Body of pancreas (tissue), 4 donors: ENCODE measurements at regions not wholly inside any gene's neighbourhood (a gene's known extent, or its start where the extent isn't known, plus 50 kb on each side); places are given as distances from the start of the nearest gene placed in this dataset.

ENCODE experiments used
- ATAC-seq: fragments of 150-250 bp; one replicate; pipeline ENCODE4 v1.9.1; 2016
- DNase-seq, 4 donors: peaks; one replicate each; pipeline ENCODE4 v3.0.0-alpha.2; 2019
- H3K27ac ChIP-seq, 4 donors: fragments of 200-600 bp; sonication (generic); 1 replicate in 3 of 4; 2 replicates in 1 of 4; pipeline versions ENCODE4 v1.5.1 to v1.6.1; 2016 to 2019; ENCODE audit warnings: mild to moderate bottlenecking in 1 of 4, mixed read lengths in 1 of 4, moderate library complexity in 1 of 4
- H3K27me3 ChIP-seq, 2 donors: fragments of 200-600 bp; sonication (generic); one replicate each; pipeline ENCODE4 v1.6.0; 2016; ENCODE audit warnings: mild to moderate bottlenecking in 1 of 2
- H3K36me3 ChIP-seq, 2 donors: fragments of 200-600 bp; sonication (generic); replicated peaks in 1 of 2; 2 replicates each; pipeline ENCODE4 v1.5.1; 2016; ENCODE audit warnings: low read depth in 2 of 2; ENCODE audit not compliant: insufficient read depth in 1 of 2
- H3K4me1 ChIP-seq: fragments of 200-600 bp; sonication (generic); one replicate; pipeline ENCODE4 v1.6.0; 2016
- H3K4me3 ChIP-seq, 2 donors: fragments of 200-600 bp; sonication (generic); 1 replicate in 1 of 2; 2 replicates in 1 of 2; pipeline ENCODE4 v1.5.1; 2016 to 2019
- H3K9me3 ChIP-seq, 3 donors: fragments of 200-600 bp; sonication (generic); 1 replicate in 2 of 3; 2 replicates in 1 of 3; pipeline ENCODE4 v1.5.1; 2016
- POLR2A ChIP-seq, 3 donors: fragments of 450-650 bp; IDR thresholded peaks; one replicate each; pipeline ENCODE4 v1.6.1; 2016; ENCODE audit warnings: antibody characterized with exemption in 3 of 3, mild to moderate bottlenecking in 2 of 3
- WGBS, 2 donors: methylation state at CpG; one replicate each; pipeline ENCODE4 v1.1.5; 2017; 5-methylcytosine and 5-hydroxymethylcytosine counted together
- intact Hi-C: fragments of 100-400 bp; cut with DNase I; formaldehyde crosslinking; loops from one replicate; pipeline ENCODE4 v1.15.1; 2023
- TF ChIP-seq, protein P1 (sequence below), 7 experiments: fragments of 450-650 bp in 4 of 7; fragments of 200-600 bp in 3 of 7; sonication (generic) in 3 of 7; IDR thresholded peaks; one replicate each; pipeline ENCODE4 v1.5.1; 2016 to 2019; ENCODE audit warnings: antibody characterized with exemption in 7 of 7

DNA sequence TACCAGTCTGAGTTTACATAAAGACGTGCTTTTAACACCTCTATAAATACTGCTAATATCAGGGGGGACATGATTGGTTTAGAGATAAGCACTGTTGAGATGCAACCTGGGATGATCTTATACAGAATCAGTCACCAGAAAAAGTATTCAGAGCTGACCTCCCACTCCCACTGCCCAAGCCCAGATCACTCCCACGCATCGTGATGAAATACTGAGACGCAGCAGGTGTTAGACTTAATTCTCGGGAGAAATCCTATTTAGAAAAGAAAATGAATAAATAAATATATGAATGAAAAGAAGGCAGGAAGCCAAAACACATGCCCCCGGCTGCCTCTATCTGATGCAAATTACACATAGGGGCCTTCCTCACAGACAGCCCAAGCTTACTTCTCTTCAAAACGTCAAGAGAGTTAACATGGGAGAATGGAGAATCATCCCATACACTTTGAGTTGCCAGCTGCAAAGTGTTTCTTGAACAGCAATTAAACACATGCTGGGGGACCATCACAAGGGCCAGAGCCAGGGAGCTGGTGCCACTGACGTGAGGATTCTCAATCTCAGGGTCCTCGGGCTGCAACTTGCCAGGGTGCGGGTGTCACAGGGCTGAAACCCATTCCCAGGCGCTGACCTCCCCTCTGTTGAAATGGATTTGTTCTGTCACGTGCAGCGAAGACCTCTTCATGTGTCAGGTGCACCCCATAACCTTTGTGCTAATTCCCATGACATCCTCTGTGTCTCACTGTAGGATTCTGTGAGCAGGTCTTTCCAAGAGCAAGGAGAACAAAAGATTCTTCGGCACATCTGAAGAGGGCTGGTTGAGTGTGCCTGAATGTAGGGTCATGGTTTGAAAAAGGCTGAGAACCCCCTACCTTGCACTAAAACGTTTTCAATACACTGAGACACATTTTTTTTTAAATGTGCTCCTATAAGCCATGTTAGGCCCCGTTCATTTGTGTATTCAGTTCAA is 764.2 kb upstream of the ARRDC4 start:
- H3K27me3 ChIP-seq, result no peaks in the 10 kb centered on the region
- no peaks in the 10 kb centered on the region for H3K4me1 ChIP-seq
- no peak for TF ChIP-seq POLR2A (IDR thresholded peaks at IDR 0.05)
- TF ChIP-seq, protein P1, sequence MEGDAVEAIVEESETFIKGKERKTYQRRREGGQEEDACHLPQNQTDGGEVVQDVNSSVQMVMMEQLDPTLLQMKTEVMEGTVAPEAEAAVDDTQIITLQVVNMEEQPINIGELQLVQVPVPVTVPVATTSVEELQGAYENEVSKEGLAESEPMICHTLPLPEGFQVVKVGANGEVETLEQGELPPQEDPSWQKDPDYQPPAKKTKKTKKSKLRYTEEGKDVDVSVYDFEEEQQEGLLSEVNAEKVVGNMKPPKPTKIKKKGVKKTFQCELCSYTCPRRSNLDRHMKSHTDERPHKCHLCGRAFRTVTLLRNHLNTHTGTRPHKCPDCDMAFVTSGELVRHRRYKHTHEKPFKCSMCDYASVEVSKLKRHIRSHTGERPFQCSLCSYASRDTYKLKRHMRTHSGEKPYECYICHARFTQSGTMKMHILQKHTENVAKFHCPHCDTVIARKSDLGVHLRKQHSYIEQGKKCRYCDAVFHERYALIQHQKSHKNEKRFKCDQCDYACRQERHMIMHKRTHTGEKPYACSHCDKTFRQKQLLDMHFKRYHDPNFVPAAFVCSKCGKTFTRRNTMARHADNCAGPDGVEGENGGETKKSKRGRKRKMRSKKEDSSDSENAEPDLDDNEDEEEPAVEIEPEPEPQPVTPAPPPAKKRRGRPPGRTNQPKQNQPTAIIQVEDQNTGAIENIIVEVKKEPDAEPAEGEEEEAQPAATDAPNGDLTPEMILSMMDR (IDR thresholded peaks at IDR 0.05), result no peak
- no peak for DNase-seq
- no peaks in the 10 kb centered on the region for H3K36me3 ChIP-seq
- WGBS, 2 donors, result 56 to 63% methylated on average over 16 of the region's 16 CpGs
- intact Hi-C loops, result no loop called here
- no peak for ATAC-seq
- H3K9me3 ChIP-seq, result no peaks in the 10 kb centered on the region
- no peak overlapping the region for H3K4me3 ChIP-seq
- H3K27ac ChIP-seq, result no peak overlapping the region

DNA sequence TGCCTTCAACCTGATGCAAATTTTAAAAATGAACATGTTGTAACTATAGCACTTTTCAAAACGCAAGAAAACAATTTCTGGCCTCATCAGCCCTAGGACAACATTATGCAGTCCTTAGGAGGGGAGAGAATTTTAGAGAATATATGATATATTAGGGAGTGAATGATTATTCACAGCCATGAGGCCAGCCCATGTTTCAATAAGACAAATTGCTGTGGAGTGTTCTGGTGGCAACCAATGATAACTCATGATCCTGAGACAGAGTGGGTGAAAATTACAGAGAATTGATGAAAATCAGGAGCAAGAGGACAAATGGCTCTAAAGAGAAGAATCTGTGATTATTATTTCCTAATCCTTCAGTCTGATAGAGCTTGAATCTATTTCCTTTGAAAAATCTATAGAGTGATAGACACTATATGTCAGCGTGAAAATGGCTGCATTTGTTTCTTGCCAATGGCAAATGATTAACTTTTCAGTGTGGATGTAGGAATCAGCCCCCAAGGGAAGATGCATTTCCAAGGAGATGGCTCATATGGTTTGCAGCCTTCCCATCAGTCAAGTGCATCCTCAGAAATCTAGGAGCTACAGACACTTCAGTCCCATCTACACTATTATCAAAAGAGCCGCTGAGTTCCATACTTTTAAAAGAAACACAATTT is 761.0 kb upstream of the ARRDC4 start:
- intact Hi-C loops, result no loop called here
- no peak for TF ChIP-seq POLR2A (IDR thresholded peaks at IDR 0.05)
- Histone ChIP-seq H3K9me3 (no peaks in the 10 kb centered on the region), H3K27ac (no peak overlapping the region), H3K36me3 (no peaks in the 10 kb centered on the region), H3K4me1 (no peaks in the 10 kb centered on the region), H3K27me3 (no peaks in the 10 kb centered on the region), H3K4me3 (no peak overlapping the region)
- ATAC-seq, result no peak
- WGBS, 2 donors, result 70 to 73% methylated on average over 3 of the region's 3 CpGs
- no peak for DNase-seq

DNA sequence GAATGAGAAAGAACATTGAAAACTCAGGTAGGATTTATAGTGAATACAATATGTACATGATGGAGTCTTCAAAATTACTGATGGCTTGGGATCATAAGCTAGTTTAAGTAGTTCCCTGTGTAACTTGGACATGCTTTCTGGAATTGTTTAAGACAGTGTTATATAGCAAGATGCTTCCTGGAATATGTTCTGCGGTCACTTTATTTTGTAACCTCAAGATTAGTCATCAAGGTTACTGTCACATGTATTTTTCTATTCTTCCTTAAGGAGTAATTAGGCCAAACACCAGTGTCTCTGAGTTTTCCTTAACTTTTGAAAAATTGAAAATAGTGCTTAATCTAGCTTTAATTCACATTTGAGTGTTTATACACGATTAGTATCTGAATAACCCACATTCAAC is 760.3 kb upstream of the ARRDC4 start:
- H3K4me3 ChIP-seq, result no peak overlapping the region
- ATAC-seq, result no peak
- H3K27ac ChIP-seq, result no peak overlapping the region
- no peaks in the 10 kb centered on the region for H3K9me3 ChIP-seq
- no peak for DNase-seq
- H3K27me3 ChIP-seq, result no peaks in the 10 kb centered on the region
- intact Hi-C loops, result no loop called here
- H3K4me1 ChIP-seq, result no peaks in the 10 kb centered on the region
- 65 to 73% methylated on average over 2 of the region's 2 CpGs for WGBS, 2 donors
- TF ChIP-seq, protein P1 (IDR thresholded peaks at IDR 0.05), result no peak
- no peak for TF ChIP-seq POLR2A (IDR thresholded peaks at IDR 0.05)
- no peaks in the 10 kb centered on the region for H3K36me3 ChIP-seq

DNA sequence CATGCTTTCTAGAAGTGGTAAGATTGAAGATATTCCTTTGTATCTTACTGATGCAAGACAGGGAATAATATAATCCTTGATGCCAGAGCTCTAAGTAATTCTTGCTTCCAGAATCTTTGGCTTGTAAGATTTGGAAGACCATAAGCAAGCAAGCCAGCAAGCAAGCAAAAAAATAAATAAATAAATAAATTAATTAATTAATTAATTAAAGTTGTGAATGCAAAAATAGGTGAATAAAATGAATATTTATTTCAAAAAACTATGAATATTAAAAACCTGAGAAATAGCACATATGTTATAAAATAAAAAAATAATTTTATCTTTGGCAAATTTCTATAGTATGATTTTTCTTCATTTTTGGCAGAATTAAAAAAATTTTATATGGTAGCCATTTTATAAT is 750.2 kb upstream of the ARRDC4 start:
- Histone ChIP-seq H3K9me3 (no peaks in the 10 kb centered on the region), H3K4me3 (no peak overlapping the region), H3K27me3 (no peaks in the 10 kb centered on the region), H3K27ac (no peak overlapping the region), H3K4me1 (no peaks in the 10 kb centered on the region), H3K36me3 (no peaks in the 10 kb centered on the region)
- intact Hi-C loops, result no loop called here
- DNase-seq (no peak), ATAC-seq (no peak)
- TF ChIP-seq POLR2A (IDR thresholded peaks at IDR 0.05), result no peak

DNA sequence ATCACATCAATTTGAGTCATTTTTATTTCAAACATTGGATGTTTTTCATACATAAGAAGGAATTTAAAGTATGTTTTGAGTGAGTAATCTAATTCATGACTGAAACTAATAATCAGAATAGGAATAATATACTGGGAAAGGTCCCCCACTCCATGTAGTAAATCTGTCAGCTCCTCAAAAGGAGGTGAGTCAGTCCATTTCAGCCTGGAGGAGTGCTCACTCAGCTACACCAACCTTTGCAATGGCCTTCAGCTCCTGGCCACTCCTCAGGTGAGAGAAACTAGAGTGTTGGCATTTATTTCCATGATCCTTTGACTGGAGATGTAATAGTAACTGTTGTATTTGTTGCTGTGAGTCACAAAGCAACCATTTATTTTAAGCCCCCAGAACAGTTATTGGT is 744.9 kb upstream of the ARRDC4 start:
- DNase-seq (no peak), ATAC-seq (no peak)
- Histone ChIP-seq H3K9me3 (no peaks in the 10 kb centered on the region), H3K27ac (no peak overlapping the region), H3K27me3 (no peaks in the 10 kb centered on the region), H3K4me1 (no peaks in the 10 kb centered on the region), H3K36me3 (no peaks in the 10 kb centered on the region), H3K4me3 (no peak overlapping the region)
- intact Hi-C loops, result no loop called here
- no peak for TF ChIP-seq POLR2A (IDR thresholded peaks at IDR 0.05)
- TF ChIP-seq, protein P1 (IDR thresholded peaks at IDR 0.05), result no peak
